KMS-11 (cell line): ENCODE measurements at regions not wholly inside any gene's neighbourhood (a gene's known extent, or its start where the extent isn't known, plus 50 kb on each side); places are given as distances from the start of the nearest gene placed in this dataset.

Experiments used
- H2AFZ ChIP-seq: fragments of 200-600 bp; sonication (generic); 2 replicates; pipeline ENCODE4 v1.6.1; 2016; ENCODE audit warnings: antibody characterized with exemption, mixed run types, low read depth
- H3K27ac ChIP-seq: fragments of 200-600 bp; sonication (generic); 2 replicates; pipeline ENCODE4 v1.6.1; 2016; ENCODE audit warnings: mild to moderate bottlenecking, mixed run types
- H3K27me3 ChIP-seq: fragments of 200-600 bp; sonication (generic); 2 replicates; pipeline ENCODE4 v1.6.1; 2017; ENCODE audit warnings: mild to moderate bottlenecking, low read depth, mixed run types, moderate library complexity; ENCODE audit not compliant: insufficient read depth
- H3K36me3 ChIP-seq: fragments of 200-600 bp; sonication (generic); 2 replicates; pipeline ENCODE4 v1.6.1; 2017; ENCODE audit warnings: mild to moderate bottlenecking, mixed run types; ENCODE audit not compliant: insufficient read depth
- H3K4me1 ChIP-seq: fragments of 200-600 bp; sonication (generic); 2 replicates; pipeline ENCODE4 v1.6.1; 2016; ENCODE audit warnings: mild to moderate bottlenecking, low read depth, mixed run types; ENCODE audit not compliant: poor library complexity, severe bottlenecking
- H3K4me2 ChIP-seq: fragments of 200-600 bp; sonication (generic); 2 replicates; pipeline ENCODE4 v1.7.0; 2016; ENCODE audit warnings: mild to moderate bottlenecking, mixed run types
- H3K4me3 ChIP-seq: fragments of 200-600 bp; sonication (generic); IDR thresholded peaks from 2 replicates; pipeline ENCODE4 v1.6.1; 2017; ENCODE audit warnings: low read depth, low read length, mixed read lengths; ENCODE audit not compliant: insufficient read depth
- H3K79me2 ChIP-seq: fragments of 200-600 bp; sonication (generic); 2 replicates; pipeline ENCODE4 v1.6.1; 2016; ENCODE audit warnings: low read depth, mixed run types; ENCODE audit not compliant: insufficient read depth
- H3K9ac ChIP-seq: fragments of 200-600 bp; sonication (generic); 2 replicates; pipeline ENCODE4 v1.6.1; 2016; ENCODE audit warnings: mild to moderate bottlenecking, mixed run types
- H4K20me1 ChIP-seq: fragments of 200-600 bp; sonication (generic); 2 replicates; pipeline ENCODE4 v1.6.1; 2016; ENCODE audit warnings: mild to moderate bottlenecking, mixed run types; ENCODE audit not compliant: insufficient read depth
- CTCF ChIP-seq: fragments of 200-600 bp; sonication (generic); conservative IDR thresholded peaks from 2 replicates; pipeline ENCODE4 v1.6.1; 2017; ENCODE audit warnings: low read depth, mild to moderate bottlenecking, antibody characterized with exemption, low read length, moderate library complexity, mixed read lengths

- TF ChIP-seq CTCF, result no peak
- H3K4me2 ChIP-seq, result no peak overlapping the region
- no peak overlapping the region for H2AFZ ChIP-seq
- H4K20me1 ChIP-seq, result no peaks in the 10 kb centered on the region
- H3K27ac ChIP-seq, result no peak overlapping the region
- no peak overlapping the region for H3K4me3 ChIP-seq
- no peaks in the 10 kb centered on the region for H3K79me2 ChIP-seq
- no peaks in the 10 kb centered on the region for H3K36me3 ChIP-seq
- H3K9ac ChIP-seq, result no peak overlapping the region
- no peaks in the 10 kb centered on the region for H3K4me1 ChIP-seq
- no peaks in the 10 kb centered on the region for H3K27me3 ChIP-seq
Observed at GRCh38 chr5:67542479-67542878, 345.9 kb upstream of the CD180 start.

GRCh38 chr5:67541875-67542274 lies 345.3 kb upstream of the CD180 start:
- Histone ChIP-seq H2AFZ (no peak overlapping the region), H3K4me1 (no peaks in the 10 kb centered on the region), H4K20me1 (no peaks in the 10 kb centered on the region), H3K27me3 (no peaks in the 10 kb centered on the region), H3K79me2 (no peaks in the 10 kb centered on the region), H3K9ac (no peak overlapping the region), H3K4me2 (no peak overlapping the region), H3K4me3 (no peak overlapping the region), H3K36me3 (no peaks in the 10 kb centered on the region), H3K27ac (no peak overlapping the region)
- TF ChIP-seq CTCF, result no peak

- Histone ChIP-seq H3K4me1 (no peaks in the 10 kb centered on the region), H2AFZ (no peak overlapping the region), H4K20me1 (no peaks in the 10 kb centered on the region), H3K4me3 (no peak overlapping the region), H3K27ac (no peak overlapping the region), H3K9ac (no peak overlapping the region), H3K27me3 (no peaks in the 10 kb centered on the region), H3K36me3 (no peaks in the 10 kb centered on the region), H3K4me2 (no peak overlapping the region), H3K79me2 (no peaks in the 10 kb centered on the region)
- TF ChIP-seq CTCF, result no peak
Observed at GRCh38 chr5:67538855-67539506, 342.4 kb upstream of the CD180 start.

GRCh38 chr5:67537439-67538148 lies 341.0 kb upstream of the CD180 start:
- no peak overlapping the region for H3K27ac ChIP-seq
- H3K4me2 ChIP-seq, result no peak overlapping the region
- H4K20me1 ChIP-seq, result no peaks in the 10 kb centered on the region
- H3K4me3 ChIP-seq, result no peak overlapping the region
- no peak for TF ChIP-seq CTCF
- no peaks in the 10 kb centered on the region for H3K4me1 ChIP-seq
- H3K9ac ChIP-seq, result no peak overlapping the region
- no peaks in the 10 kb centered on the region for H3K27me3 ChIP-seq
- no peaks in the 10 kb centered on the region for H3K79me2 ChIP-seq
- H3K36me3 ChIP-seq, result no peaks in the 10 kb centered on the region
- H2AFZ ChIP-seq, result no peak overlapping the region
